ENCODE measurements at regions not wholly inside any gene's neighbourhood (a gene's known extent, or its start where the extent isn't known, plus 50 kb on each side); places are given as distances from the start of the nearest gene placed in this dataset.

GRCh38 chr6:139603581-139603980 lies 229.1 kb upstream of the CITED2 start:
- no peaks in the 10 kb centered on the region for H3K9me1 ChIP-seq (ENCODE audit: control insufficient read depth, insufficient read depth, low read length)
- H3K4me2 ChIP-seq (ENCODE audit: insufficient read depth, low read length) = no peak overlapping the region
- H3K36me3 ChIP-seq (ENCODE audit: control insufficient read depth, insufficient read depth, low read length) = no peaks in the 10 kb centered on the region
- DNase-seq (ENCODE audit: extremely low read depth in 1 of 4, low spot score in 3 of 4) (no peak), ATAC-seq (no peak), FAIRE-seq (no peak)
- CTCF ChIA-PET (ENCODE audit: low intra/inter-chr PET ratio) = interaction anchor here (0.6 kb wide), 1 partner anchor 233 kb away, joined by 3 read pairs; no protein-coding TSS in a partner anchor
- in situ Hi-C loops (cut with MboI) = no loop called here
- 57% methylated on average over 2 of the region's 2 CpGs for WGBS (ENCODE audit: insufficient coverage, low coverage, missing lambda C conversion rate)
- peaks cover 4 to 25% of the 10 kb centered on the region in 2 experiments; a peak in 4 of 5 replicates for H3K4me1 ChIP-seq (replicated peaks in 1 of 2; ENCODE audit: control insufficient read depth in 2 of 2, insufficient read depth in 2 of 2, low read length in 2 of 2)
- H4K20me1 ChIP-seq (replicated peaks; ENCODE audit: control insufficient read depth, insufficient read depth, low read length) = no peaks in the 10 kb centered on the region
- intact Hi-C loops (cut with micrococcal nuclease) = loop anchor here (5.0 kb wide), 1 partner anchor 86 kb away; no protein-coding TSS in a partner anchor
- no peak overlapping the region for H3K27ac ChIP-seq (ENCODE audit: extremely low read depth, low read depth, low read length)
- no peak overlapping the region for H3K9ac ChIP-seq (ENCODE audit: insufficient read depth in 1 of 2, low read depth in 2 of 2, low read length in 2 of 2)
- POLR2A ChIA-PET = interaction anchor here (0.8 to 1.2 kb wide), 2 partner anchors 14 to 229 kb away, joined by 3 to 4 read pairs; partner anchors contain the start of gene CITED2
- no peak overlapping the region for H3K4me3 ChIP-seq
- no peaks in the 10 kb centered on the region for H3K9me3 ChIP-seq (replicated peaks; ENCODE audit: control insufficient read depth, insufficient read depth, low read depth, low read length)
- H2AFZ ChIP-seq (ENCODE audit: low read depth, low read length) = peak overlapping the region; percentile 15; the same call in 1 of the 2 replicates
- H3K27me3 ChIP-seq (ENCODE audit: control insufficient read depth in 2 of 2, insufficient read depth in 2 of 2, low read length in 2 of 2) = no peaks in the 10 kb centered on the region
- no peaks in the 10 kb centered on the region for H3K79me2 ChIP-seq (ENCODE audit: control insufficient read depth, insufficient read depth, low read length)
- no TSS peak for BruUV-seq (replicated peaks)
- TF ChIP-seq CEBPB (tag; IDR thresholded peaks at IDR 0.05) = peak; percentile 53; the same call in 1 of the 2 replicates
- no peak for TF ChIP-seq CEBPG (CRISPR knock-in tag; IDR thresholded peaks at IDR 0.05)
- peak in 1 of 2 experiments; percentile 26; a peak in 1 of 4 replicates for TF ChIP-seq CEBPG (tag; conservative IDR thresholded peaks at IDR 0.05 in 1 of 2, IDR thresholded peaks at IDR 0.05 in 1 of 2)
- no peak for TF ChIP-seq EP400 (IDR thresholded peaks at IDR 0.05)

DNA sequence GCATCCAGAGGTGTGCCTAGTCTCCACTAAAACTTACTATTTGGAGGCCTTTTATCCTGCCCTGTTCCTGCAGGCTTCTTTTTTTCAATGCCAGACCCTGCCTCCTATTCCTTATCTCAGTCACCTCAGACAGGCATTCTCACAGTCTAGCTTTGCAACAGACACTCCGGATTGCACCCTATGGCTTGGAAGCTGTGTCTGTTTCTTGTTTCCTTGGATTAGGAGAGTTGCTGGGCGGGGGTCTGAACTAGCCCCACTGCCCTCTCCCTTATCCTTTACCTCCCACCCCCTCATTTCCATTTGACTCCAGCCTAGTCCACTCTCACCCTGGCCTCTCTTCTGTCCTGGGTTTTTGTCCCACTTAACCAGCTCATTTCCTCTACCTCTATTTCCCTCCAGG lies 228.1 kb upstream of the CITED2 start:
- H3K4me1 ChIP-seq (replicated peaks in 1 of 2; ENCODE audit: control insufficient read depth in 2 of 2, insufficient read depth in 2 of 2, low read length in 2 of 2) = peaks cover 4 to 26% of the 10 kb centered on the region in 2 experiments; a peak in 4 of 5 replicates
- no peak overlapping the region; the same call in 2 of the 3 replicates for H3K27ac ChIP-seq (ENCODE audit: extremely low read depth, low read depth, low read length)
- peak overlapping the region; percentile 33; the same call in 1 of the 2 replicates for H3K4me2 ChIP-seq (ENCODE audit: insufficient read depth, low read length)
- CTCF ChIA-PET (ENCODE audit: low intra/inter-chr PET ratio) = no interaction called here
- no peaks in the 10 kb centered on the region for H3K9me1 ChIP-seq (ENCODE audit: control insufficient read depth, insufficient read depth, low read length)
- in situ Hi-C loops (cut with MboI) (no loop called here), intact Hi-C loops (cut with micrococcal nuclease) (loop anchor here (5.0 kb wide), 1 partner anchor 85 kb away; no protein-coding TSS in a partner anchor)
- BruUV-seq (replicated peaks) = no TSS peak
- no peaks in the 10 kb centered on the region for H3K36me3 ChIP-seq (ENCODE audit: control insufficient read depth, insufficient read depth, low read length)
- POLR2A ChIA-PET = interaction anchor here (1.9 to 2.2 kb wide), 2 partner anchors 9 to 15 kb away, joined by 6 to 8 read pairs; no protein-coding TSS in a partner anchor
- H3K4me3 ChIP-seq = no peak overlapping the region
- H3K27me3 ChIP-seq (ENCODE audit: control insufficient read depth in 2 of 2, insufficient read depth in 2 of 2, low read length in 2 of 2) = no peaks in the 10 kb centered on the region
- FAIRE-seq (peak; percentile 79), DNase-seq (ENCODE audit: extremely low read depth in 1 of 4, low spot score in 3 of 4) (peak in 2 of 4 experiments; percentile 68 to 74), ATAC-seq (peak; percentile 82)
- 0% methylated on average over 2 of the region's 2 CpGs for WGBS (ENCODE audit: insufficient coverage, low coverage, missing lambda C conversion rate)
- no peaks in the 10 kb centered on the region for H3K9me3 ChIP-seq (replicated peaks; ENCODE audit: control insufficient read depth, insufficient read depth, low read depth, low read length)
- no peaks in the 10 kb centered on the region for H3K79me2 ChIP-seq (ENCODE audit: control insufficient read depth, insufficient read depth, low read length)
- H2AFZ ChIP-seq (ENCODE audit: low read depth, low read length) = peak overlapping the region; percentile 61
- no peaks in the 10 kb centered on the region for H4K20me1 ChIP-seq (replicated peaks; ENCODE audit: control insufficient read depth, insufficient read depth, low read length)
- peak overlapping the region in 1 of 2 experiments; percentile 35; a peak in 3 of 4 replicates for H3K9ac ChIP-seq (ENCODE audit: insufficient read depth in 1 of 2, low read depth in 2 of 2, low read length in 2 of 2)
- TF ChIP-seq DMBX1 (CRISPR knock-in tag; IDR thresholded peaks at IDR 0.05; ENCODE audit: borderline replicate concordance) (0 out of 2 replicates have a peak, but pooled peaks have one; percentile 18), ZNF384 (IDR thresholded peaks at IDR 0.05; ENCODE audit: low read depth, low read length) (peak; percentile 71), ETS2 (tag; IDR thresholded peaks at IDR 0.05; ENCODE audit: borderline replicate concordance, poor library complexity, severe bottlenecking) (no peak)

Measured in K562 (cell line).